GM18520 (cell line): ENCODE measurements at regions not wholly inside any gene's neighbourhood (a gene's known extent, or its start where the extent isn't known, plus 50 kb on each side); places are given as distances from the start of the nearest gene placed in this dataset.
"Not testable (repeated sequence)": the region's sequence is repeated elsewhere in the genome, so short reads cannot be mapped to it uniquely, and the experiment has no call there.

Experiments
- ATAC-seq: cut with Tn5 transposase; IDR thresholded peaks from one replicate; pipeline ENCODE4 v1.9.1; 2021; ENCODE audit not compliant: unreplicated experiment

DNA sequence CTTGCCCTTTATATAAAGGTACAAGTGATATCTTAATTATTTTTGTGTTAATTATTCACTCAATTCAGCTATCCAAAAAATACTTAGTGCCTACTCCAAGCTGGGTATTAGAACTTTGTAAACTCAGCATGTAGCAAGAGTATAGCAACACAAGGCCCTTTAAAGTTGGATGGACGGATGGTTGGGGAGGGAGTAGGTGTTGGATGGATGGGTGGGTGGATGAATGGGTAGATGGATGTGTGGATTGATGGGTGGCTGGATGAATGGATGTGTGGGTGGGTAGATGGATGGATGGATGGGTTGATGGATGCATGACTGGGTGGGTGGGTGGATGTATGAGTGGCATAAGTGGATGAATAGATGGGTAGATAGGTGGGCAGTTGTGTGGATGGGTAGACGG lies 211.5 kb downstream of the BANP start:
- not testable (repeated sequence) for ATAC-seq

DNA sequence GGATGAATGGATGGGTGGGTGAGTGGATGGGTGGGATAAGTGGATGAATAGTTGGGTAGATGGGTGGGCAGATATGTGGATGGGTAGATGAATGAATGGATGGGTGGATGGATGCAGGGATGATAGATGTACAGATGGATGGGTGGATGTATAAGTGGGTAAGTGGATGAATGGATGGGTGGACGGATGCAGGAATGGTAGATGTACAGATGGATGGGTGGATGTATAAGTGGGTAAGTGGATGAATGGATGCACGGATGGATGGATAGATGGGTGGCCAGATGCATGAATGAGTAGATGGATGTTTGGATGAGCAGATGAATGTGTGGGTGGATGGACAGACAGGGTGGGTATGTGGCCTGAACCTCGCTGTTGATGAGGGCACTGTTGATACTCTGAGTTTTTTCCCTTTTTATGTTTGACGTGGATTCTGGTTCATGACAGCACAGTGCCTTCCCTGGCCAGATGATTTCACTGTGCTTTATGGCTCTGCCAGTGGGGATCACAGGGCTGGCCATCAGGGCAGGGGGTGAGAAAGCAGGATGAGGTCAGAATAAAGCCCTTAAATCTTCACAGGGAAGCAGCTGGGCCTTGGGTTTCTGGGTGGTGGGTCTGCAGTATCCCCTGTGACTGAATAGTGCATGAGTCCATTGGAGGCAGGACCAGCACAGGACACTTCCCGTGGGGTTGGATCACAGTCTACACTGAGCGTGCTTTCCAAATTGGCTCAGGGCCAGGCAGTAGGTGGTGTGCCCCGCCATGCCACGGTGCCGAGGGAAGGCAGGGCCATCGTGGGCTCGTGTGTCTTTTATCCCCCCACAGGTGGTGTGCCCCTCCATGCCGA lies 213.2 kb downstream of the BANP start:
- ATAC-seq, result not testable (repeated sequence)

DNA sequence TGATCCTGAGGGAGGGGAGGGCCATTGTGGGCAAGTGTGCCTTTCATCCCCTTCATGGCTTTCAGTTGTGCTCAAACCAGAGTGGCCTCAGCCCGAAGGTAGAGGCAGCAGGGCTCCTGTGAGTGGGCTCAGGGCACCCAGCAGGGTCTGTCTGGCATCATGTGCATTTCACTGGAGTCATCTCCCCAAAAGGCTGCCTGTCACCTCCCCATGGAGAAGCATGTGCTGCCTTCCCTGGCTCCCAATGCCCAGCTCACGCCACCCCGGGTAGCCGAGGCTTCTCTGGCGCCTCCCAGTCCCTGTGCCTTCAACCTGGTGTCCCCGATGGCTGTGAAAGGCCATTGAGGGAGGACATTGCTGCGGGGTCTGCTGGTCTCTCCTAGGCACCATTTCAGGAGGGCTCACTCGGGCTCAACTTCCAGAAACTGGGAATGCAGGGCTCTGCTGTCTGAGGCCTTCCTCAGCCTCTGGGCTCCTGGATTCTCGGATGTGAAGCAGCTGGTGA lies 213.9 kb downstream of the BANP start:
- not testable (repeated sequence) for ATAC-seq

DNA sequence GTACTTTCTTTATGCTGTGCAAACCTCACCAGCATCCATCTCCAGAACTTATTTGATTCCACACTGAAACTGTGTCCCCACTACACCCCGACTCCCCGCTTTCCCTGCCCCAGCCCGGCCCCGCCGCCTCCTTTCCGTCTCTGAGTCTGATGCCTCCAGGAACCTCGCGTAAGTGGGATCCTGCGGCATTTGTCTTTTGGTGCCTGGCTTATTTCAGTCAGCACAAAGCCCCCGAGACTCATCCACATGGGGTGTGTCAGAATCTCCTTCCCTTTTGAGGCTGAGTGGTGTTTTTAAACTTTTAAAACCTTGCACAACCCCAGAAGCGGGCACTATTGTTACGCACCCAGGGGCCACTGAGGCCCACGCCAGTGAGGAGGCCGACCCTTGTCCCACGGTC lies 214.4 kb downstream of the BANP start:
- not testable (repeated sequence) for ATAC-seq

DNA sequence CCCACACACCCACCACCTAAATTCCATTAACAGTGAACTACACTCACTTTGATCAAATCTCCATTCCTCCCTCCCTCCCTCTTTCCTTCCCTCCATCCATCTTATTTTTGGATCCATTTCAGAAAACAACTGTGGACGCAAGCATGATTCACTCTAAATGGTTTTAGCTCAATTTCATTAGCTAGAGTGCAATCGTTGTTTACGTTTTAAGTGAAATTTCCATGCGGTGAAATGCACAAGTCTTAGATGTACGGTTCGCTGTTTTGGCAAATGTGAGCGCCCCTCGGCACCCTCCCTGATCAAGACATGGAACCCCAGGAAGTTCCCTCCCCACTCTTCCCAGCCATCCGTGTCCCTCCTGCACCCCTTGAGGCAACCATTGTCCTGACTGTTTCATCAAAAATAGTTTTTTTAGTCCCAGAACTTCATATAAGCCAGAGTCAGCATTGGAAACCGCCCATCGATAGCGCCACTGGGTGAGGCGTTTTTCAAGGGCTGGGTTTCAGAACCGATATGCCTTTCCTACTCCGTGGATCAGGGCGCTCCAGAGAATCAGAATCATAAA lies 215.1 kb downstream of the BANP start:
- not testable (repeated sequence) for ATAC-seq

DNA sequence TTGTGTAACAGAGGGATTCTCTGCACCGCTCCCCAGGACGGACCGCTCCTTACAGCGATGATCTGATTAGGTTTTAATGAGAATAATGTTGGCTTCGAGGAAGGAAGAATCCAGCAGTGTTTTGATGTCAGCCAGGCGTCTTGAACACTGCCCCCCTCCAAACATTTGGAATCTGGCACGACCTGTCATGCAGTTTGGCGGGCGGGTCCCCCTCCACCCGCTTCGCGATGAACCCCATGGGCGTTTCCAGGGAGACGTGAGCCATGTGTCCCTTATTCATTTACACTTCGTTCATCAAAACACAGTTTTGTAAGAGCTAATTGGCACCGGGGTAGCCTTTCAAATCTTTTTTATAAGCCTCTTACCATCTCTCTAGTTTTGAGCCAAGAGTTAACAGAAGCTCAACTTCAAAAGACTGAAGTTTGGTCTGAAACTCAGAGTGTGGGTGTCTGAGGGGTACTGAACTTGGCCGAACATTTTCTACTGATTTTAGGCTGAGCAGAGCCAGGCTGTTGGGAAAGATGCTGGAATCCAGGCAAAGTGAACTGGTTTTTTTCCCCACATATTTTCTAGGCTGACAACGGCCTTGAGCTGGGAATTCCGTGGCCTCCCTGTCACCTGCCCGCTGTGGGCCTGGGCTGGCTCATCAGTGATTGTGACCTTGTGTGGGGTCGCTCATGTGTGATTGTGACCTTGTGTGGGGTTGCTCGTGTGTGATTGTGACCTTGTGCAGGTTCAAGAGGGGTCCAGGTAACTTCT lies 214.8 kb upstream of the ZNF469 start:
- ATAC-seq, result not testable (repeated sequence)

DNA sequence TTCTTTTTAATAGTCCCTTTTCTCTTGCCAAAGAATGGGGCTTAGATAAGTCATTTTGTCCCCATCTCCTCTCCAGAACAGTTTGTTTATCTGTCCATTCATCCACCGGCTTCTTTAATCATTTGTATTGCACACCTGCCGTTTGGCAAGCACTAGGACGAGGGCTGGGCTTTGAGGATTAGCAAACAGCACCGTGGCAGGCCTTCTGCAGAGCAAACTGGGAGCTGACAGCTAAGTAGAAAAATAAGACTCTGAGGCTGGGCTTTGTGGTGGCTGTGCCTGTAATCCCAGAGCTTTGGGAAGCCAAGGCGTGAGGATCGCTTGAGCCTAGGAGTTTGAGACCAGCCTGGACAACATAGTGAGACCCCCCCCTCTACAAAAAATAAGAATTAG lies 214.2 kb upstream of the ZNF469 start:
- not testable (repeated sequence) for ATAC-seq

DNA sequence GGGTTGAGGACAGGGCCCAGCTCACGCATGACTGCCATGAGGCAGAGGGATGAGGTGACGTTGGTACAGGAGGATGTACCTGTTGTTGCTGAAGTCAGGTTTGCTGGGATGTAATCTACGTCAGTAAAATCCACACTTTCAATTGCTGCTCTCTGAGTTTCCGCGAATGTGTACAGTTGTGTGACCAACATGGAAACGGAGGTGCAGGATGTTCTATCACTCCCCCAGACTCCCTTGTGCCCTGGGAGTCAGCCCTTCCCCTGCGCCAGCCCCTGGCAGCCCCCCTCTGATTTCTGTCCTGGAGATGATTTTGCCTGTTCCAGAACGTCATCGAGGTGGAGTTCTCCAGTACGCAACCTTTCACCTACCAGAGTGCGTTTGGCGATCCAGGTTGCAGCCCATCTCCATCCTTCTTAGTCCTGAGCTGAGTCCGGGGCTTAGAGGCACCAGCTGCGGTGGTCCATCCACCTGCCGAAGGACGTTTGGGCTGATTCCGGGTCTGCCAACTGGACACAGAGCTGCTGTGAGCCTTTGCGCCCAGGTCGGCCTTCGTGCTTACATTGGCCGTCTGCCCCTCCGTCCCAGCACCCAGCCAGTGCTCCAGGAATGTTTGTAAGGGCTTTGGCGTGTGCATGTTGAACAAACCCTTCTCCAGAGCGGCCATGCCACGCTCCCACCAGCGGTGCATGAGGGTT lies 213.5 kb upstream of the ZNF469 start:
- not testable (repeated sequence) for ATAC-seq

DNA sequence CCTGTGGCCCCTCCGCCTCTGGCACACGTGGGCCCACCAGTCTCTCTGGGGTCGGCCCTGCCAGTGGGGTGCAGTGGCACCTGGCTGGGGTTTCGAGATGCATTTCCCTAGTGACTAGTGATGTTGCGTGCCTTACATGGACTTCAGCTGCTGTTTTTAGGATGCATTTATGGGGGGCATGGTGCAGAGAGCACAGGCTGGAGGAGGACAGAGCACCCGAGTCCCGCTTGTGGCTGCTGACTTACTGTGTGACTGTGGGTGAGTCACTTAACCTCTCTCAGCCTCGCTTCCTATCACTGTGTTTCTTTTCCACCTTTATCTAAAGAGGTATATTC lies 213.0 kb upstream of the ZNF469 start:
- ATAC-seq, result not testable (repeated sequence)

DNA sequence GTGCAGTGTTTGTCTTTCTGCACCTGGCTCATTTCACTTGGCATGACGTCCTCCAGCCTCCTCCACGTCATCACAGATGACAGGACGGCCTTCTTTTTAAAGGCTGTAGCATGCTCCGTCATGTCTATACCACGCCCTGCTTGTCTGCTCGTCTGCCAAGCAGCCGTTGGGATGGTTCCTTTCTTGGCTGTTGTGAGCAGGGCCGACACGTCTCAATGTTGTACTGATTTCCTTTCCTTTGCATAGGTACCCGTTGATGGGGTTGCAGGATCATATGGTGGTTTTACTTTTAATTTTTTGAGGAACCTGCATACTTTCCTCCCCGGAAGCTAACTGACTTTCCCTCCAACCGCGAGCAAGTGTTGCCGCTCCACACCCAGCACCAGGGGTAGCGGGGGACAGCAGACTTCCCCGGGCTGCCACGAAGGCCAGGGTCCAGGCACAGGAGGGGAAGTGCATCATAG lies 212.2 kb upstream of the ZNF469 start:
- no peak for ATAC-seq

DNA sequence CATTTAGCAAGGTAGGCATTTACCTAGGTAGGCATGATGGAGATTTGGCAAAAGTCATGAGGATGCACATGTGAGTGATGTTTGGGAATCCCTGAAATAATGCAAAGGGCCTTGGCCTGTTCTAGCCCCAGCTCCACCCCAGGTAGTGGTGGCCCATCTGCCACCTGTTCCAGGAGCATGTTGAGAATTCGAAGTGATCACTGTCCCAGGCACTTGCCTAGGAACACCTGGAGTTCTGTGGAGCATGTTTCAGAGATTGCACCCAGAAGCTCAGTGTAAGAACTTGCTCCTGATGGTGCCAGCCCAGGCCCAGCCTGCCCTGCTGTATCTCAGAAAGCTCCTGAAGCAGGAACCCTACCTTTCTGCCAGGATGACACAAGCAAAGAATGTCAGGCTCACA lies 211.6 kb upstream of the ZNF469 start:
- not testable (repeated sequence) for ATAC-seq

DNA sequence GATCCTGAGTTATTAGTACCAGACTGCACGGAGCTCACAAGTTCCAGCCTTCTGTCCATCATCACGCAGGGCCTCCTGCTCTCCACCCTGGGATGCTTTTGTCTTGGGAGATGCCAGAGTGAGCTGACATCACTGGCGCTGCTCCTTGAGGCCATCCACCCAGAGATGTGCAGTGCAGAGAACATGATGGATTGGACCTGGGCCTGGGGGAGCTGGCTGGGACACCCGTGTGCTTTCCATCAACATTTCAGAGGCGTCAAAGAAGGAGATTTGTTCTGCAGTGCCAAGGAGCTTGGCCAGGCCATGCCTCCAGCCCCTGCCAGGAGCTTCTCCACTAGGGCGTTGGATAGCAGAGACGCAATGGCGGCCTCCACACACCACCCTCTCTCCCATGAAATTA lies 206.6 kb upstream of the ZNF469 start:
- ATAC-seq, result not testable (repeated sequence)

DNA sequence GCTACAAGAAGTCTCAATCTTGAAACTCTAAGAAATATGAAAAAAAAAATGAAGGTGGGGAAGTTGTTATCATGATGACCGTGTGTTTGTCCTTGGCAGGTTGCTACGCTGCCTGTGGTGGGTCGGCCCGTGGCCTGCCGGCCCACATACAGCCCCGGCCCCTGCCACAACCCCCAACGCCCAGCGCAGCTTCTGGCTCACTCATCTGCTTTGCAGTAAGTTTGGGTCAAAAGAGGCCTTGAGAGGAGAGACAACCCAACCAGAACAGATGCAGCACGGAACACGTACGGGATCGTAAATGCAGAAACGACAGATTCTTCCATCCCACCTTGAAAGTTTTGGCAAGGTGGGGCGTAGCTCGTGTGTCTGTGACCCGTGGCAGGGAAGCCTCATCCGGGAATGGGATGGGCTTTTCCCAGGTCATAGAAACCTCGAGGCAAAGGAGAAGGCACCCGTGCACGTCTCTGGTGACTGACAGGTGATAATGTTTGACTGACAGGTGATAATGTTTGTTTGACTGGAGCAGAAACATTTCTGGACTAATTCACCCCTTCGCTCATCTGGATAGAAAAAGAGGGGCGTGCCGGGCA lies 206.1 kb upstream of the ZNF469 start:
- ATAC-seq, result not testable (repeated sequence)

DNA sequence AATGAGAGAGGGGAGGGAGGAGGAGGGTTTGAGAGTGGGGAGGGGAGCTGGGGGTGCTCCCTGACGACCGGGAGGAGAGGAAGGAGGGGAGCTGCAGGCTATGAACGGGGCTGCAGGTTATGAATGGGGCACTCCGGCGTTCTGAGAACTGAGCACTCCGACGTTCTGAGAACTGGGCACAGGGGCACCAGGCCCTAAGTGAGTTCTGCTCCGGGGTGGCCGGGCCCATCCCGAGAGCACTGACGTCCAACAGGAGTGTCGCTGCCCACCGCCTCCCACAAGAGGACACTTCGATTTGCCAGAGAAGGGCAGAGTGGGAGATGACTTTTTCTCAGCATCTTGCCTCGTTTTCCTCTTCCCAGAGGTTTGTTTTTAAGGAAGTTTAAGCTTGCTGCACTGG lies 204.5 kb upstream of the ZNF469 start:
- not testable (repeated sequence) for ATAC-seq

DNA sequence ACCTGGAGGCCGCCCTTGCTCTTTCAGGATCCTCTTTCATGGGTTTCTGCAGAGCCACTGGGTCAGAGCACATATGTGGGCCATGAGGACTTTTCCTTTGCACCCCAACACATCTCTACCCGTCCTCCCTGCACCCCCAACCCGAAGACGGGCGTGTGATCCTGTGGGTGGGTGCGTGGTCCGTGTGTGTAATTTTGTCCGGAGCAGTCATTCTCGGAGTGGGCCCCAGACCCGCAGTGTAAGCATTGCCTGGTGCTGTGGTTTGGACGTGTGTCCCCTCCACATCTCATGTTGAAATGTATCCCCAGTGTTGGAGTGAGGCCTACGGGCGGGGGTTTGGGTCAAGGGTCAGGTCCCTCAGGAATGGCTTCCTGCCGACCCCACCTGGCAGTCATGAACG lies 203.9 kb upstream of the ZNF469 start:
- ATAC-seq, result not testable (repeated sequence)

DNA sequence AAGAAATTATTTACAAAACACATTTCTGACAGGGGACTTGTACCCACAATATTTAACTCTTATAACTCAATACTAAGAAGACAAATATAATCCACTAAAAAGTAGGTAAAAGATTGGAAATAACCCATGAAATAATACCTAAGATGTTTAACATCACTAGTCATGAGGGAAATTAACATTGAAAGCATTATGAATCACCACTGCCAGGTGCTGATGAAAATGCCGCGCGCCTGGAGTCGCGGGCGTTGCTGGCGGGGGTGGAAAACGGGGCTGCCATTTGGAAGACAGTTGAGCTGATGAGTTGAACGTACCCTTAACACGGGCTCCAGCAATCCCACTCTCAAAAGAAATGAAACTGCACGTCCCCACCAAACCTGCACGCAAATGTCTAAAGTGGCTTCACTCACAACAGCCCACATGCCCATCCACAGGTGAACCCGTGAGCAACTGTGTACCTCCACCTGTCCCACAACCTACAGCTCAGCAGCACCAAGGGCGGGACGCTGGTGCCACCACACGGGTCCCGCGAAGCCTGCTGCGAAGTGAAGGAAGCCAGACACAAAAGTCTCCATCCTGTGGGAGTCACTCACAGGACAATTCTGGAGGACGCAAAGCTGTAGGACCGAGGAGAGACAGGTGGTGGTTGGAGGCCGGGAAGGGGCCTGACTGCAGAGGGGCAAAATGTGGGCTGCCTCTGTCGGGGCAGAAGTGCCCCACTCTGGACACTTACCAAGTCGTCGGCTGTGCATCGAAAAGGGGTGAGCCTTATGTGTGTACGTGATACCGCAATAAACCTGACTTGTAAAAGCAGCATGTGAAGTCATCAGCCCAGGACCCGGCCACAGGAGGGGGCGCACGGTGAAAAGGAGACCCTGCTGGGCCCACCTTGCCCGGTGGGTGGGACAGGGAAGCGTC lies 199.5 kb upstream of the ZNF469 start:
- ATAC-seq, result not testable (repeated sequence)

DNA sequence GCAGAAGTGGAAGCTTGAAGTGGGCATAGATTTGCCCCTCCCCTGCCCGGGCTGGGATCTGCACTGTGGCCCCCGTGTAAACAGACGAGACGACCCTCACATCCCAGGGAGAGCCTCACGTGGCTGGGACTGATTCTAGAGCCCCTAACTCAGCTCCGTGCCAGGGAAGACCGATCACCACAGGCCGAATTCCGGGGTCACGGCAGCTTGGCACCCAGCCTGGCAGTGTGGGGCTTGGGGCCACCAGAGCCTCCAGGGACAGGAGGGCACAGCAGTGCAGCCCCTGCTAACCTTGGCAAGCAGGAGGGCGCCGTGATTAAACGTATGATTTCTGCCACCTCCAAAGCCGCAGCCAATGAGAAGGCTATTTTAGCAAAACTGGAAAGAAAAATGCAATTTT lies 198.7 kb upstream of the ZNF469 start:
- ATAC-seq, result not testable (repeated sequence)

DNA sequence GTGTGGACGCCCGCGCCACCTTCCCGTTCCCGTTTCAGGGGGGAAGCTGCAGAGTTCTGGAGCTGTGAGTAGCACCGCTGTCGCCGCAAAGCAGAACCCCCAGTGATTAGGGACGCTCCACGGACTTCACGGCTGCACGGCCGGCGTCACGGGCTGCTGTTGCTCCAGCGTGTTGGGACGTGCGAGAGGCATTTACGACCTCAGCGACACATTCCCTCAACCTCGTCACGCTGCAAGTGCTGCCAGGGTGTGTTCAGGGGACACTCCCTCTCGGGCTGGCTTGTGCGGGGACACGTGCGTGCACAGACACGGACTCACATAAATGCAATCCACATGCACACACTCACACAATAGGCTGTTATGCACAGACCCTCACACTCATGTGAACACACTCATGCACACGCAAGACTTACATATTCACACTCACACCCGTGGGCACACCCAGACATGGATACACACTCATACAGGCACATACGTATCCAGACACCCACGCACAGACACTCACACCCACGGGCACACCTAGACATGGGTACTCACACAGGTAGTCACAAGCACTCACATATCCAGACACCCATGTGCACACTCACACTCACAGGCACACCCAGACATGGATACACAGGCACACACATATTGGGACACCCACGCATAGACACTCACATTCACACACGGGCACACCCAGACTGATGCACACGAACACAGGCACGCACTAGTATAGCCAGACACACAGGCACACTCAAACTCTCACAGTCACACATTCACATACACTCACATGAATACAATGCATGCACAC lies 198.0 kb upstream of the ZNF469 start:
- not testable (repeated sequence) for ATAC-seq

DNA sequence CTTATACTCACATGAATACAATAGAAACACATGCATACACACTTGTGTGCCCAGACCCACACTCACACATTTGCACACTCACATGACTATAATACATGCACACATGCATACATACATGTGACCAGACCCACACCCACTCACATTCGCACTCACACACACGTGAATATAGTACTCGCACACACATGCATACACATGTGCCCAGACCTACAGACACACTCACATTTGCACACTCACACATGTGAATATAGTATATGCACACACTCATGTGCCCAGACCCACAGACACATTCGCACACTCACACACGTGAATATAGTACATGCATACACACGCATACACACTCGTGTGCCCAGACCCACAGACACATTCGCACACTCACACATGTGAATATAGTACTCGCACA lies 197.4 kb upstream of the ZNF469 start:
- ATAC-seq, result not testable (repeated sequence)
